ENCODE measurements at regions not wholly inside any gene's neighbourhood (a gene's known extent, or its start where the extent isn't known, plus 50 kb on each side); places are given as distances from the start of the nearest gene placed in this dataset.

- TF ChIP-seq CTCF (conservative IDR thresholded peaks at IDR 0.05; ENCODE audit: low read depth, low read length) = no peak
- no peak for TF ChIP-seq EZH2 (IDR thresholded peaks at IDR 0.05; ENCODE audit: borderline replicate concordance, low read depth, low read length, poor library complexity, severe bottlenecking)
Measured at GRCh38 chr2:118437501-118437900, 349.2 kb downstream of the INSIG2 start.

Data from A673 (cell line).